ENCODE measurements at regions not wholly inside any gene's neighbourhood (a gene's known extent, or its start where the extent isn't known, plus 50 kb on each side); places are given as distances from the start of the nearest gene placed in this dataset.
"Not testable (repeated sequence)": the region's sequence is repeated elsewhere in the genome, so short reads cannot be mapped to it uniquely, and the experiment has no call there.

- TF ChIP-seq CTCF (IDR thresholded peaks at IDR 0.05; ENCODE audit: extremely low read depth in 1 of 2, insufficient read depth in 1 of 2, low read depth in 1 of 2, low read length in 2 of 2) (no peak), GATA2 (IDR thresholded peaks at IDR 0.05; ENCODE audit: insufficient read depth, insufficient read length, low read depth, low read length) (no peak), EZH2 (IDR thresholded peaks at IDR 0.05; ENCODE audit: borderline replicate concordance, low read depth, low read length, severe bottlenecking) (no peak), FOS (IDR thresholded peaks at IDR 0.05; ENCODE audit: borderline replicate concordance, insufficient read depth, low read length) (no peak), JUN (IDR thresholded peaks at IDR 0.05; ENCODE audit: borderline replicate concordance, insufficient read depth, insufficient read length, low read depth) (no peak), MAX (IDR thresholded peaks at IDR 0.05; ENCODE audit: insufficient read depth, insufficient read length) (no peak), POLR2A (IDR thresholded peaks at IDR 0.05; ENCODE audit: low read depth, low read length) (no peak), MYC (IDR thresholded peaks at IDR 0.05; ENCODE audit: low read depth, low read length) (no peak), POLR2AphosphoS5 (IDR thresholded peaks at IDR 0.05; ENCODE audit: insufficient read depth, low read depth, low read length) (no peak)
- FAIRE-seq: no peak
- H3K9ac ChIP-seq (replicated peaks; ENCODE audit: extremely low read depth, insufficient read depth, low read length): no peak overlapping the region
- dilution Hi-C loops (cut with MboI; ENCODE audit: extremely low pct_ligation_motif_present, low sequenced_read_pairs): no loop called here
- BruUV-seq (replicated peaks): no TSS peak
- H3K36me3 ChIP-seq (ENCODE audit: control insufficient read depth in 2 of 2, extremely low read depth in 1 of 2, insufficient read depth in 2 of 2, low read length in 2 of 2): no peaks in the 10 kb centered on the region
- H3K9me1 ChIP-seq (replicated peaks; ENCODE audit: control insufficient read depth, extremely low read depth, insufficient read depth, low read length): no peaks in the 10 kb centered on the region
- no peaks in the 10 kb centered on the region for H4K20me1 ChIP-seq (replicated peaks; ENCODE audit: control insufficient read depth, extremely low read depth, insufficient read depth, low read length)
- H3K27ac ChIP-seq (ENCODE audit: insufficient read depth, low read depth, low read length): no peak overlapping the region
- no peak overlapping the region for H3K4me3 ChIP-seq (replicated peaks in 1 of 3; ENCODE audit: insufficient read depth in 1 of 3, low read depth in 1 of 3, low read length in 3 of 3)
- H3K79me2 ChIP-seq (ENCODE audit: control insufficient read depth, insufficient read depth, low read length): no peaks in the 10 kb centered on the region
- H2AFZ ChIP-seq (ENCODE audit: low read depth, low read length): no peak overlapping the region
- DNase-seq (ENCODE audit: low read depth, low spot score): no peak
- H3K4me2 ChIP-seq (ENCODE audit: insufficient read depth, low read length): no peak overlapping the region
- intact Hi-C loops (cut with micrococcal nuclease): no loop called here
- no peaks in the 10 kb centered on the region for H3K4me1 ChIP-seq (ENCODE audit: control insufficient read depth, extremely low read depth, insufficient read depth, low read length)
- POLR2A ChIA-PET: interaction anchor here (0.7 kb wide), 1 partner anchor 727 kb away, joined by 5 read pairs; no protein-coding TSS in a partner anchor
- peaks cover 18 to 20% of the 10 kb centered on the region in 2 experiments for H3K27me3 ChIP-seq (ENCODE audit: control insufficient read depth in 2 of 2, insufficient read depth in 2 of 2, low read length in 2 of 2)
- H3K9me3 ChIP-seq (replicated peaks; ENCODE audit: control insufficient read depth, insufficient read depth, low read length): no peaks in the 10 kb centered on the region
- CTCF ChIA-PET: no interaction called here
These were observed 349.1 kb downstream of the SETD4 start for GRCh38 chr21:35711213-35711612.

- H3K36me3 ChIP-seq (ENCODE audit: control insufficient read depth in 2 of 2, extremely low read depth in 1 of 2, insufficient read depth in 2 of 2, low read length in 2 of 2); H3K9ac ChIP-seq (replicated peaks; ENCODE audit: extremely low read depth, insufficient read depth, low read length); DNase-seq (ENCODE audit: low read depth, low spot score); H3K79me2 ChIP-seq (ENCODE audit: control insufficient read depth, insufficient read depth, low read length); H2AFZ ChIP-seq (ENCODE audit: low read depth, low read length); CTCF ChIA-PET; H3K4me3 ChIP-seq (replicated peaks in 1 of 3; ENCODE audit: insufficient read depth in 1 of 3, low read depth in 1 of 3, low read length in 3 of 3); FAIRE-seq; POLR2A ChIA-PET; BruUV-seq (replicated peaks); H3K9me1 ChIP-seq (replicated peaks; ENCODE audit: control insufficient read depth, extremely low read depth, insufficient read depth, low read length); H4K20me1 ChIP-seq (replicated peaks; ENCODE audit: control insufficient read depth, extremely low read depth, insufficient read depth, low read length); H3K4me1 ChIP-seq (ENCODE audit: control insufficient read depth, extremely low read depth, insufficient read depth, low read length); H3K4me2 ChIP-seq (ENCODE audit: insufficient read depth, low read length); H3K9me3 ChIP-seq (replicated peaks; ENCODE audit: control insufficient read depth, insufficient read depth, low read length); intact Hi-C loops (cut with micrococcal nuclease); dilution Hi-C loops (cut with MboI; ENCODE audit: extremely low pct_ligation_motif_present, low sequenced_read_pairs); H3K27ac ChIP-seq (ENCODE audit: insufficient read depth, low read depth, low read length): not testable (repeated sequence)
- peaks cover 15 to 17% of the 10 kb centered on the region in 2 experiments for H3K27me3 ChIP-seq (ENCODE audit: control insufficient read depth in 2 of 2, insufficient read depth in 2 of 2, low read length in 2 of 2)
These were observed 350.3 kb downstream of the SETD4 start for GRCh38 chr21:35709990-35710389.

Data from endothelial cell of umbilical vein (primary cell).